ENCODE measurements at regions not wholly inside any gene's neighbourhood (a gene's known extent, or its start where the extent isn't known, plus 50 kb on each side); places are given as distances from the start of the nearest gene placed in this dataset.

- no peaks in the 10 kb centered on the region for H4K20me1 ChIP-seq (ENCODE audit: insufficient read depth, low read length)
- intact Hi-C loops (cut with micrococcal nuclease; ENCODE audit: unreplicated experiment), result no loop called here
- no peaks in the 10 kb centered on the region for H3K9me2 ChIP-seq (ENCODE audit: insufficient read depth, low read length)
- ChIA-PET CTCF (ENCODE audit: unreplicated experiment) (no interaction called here), POLR2A (no interaction called here)
- H3K4me2 ChIP-seq (ENCODE audit: low read length), result no peak overlapping the region
- no TSS peak for BruUV-seq (replicated peaks)
- DNase-seq (ENCODE audit: low spot score), result no peak
- H3K9me3 ChIP-seq (ENCODE audit: low read length), result no peaks in the 10 kb centered on the region
- H3K36me3 ChIP-seq (ENCODE audit: insufficient read depth, low read length), result no peaks in the 10 kb centered on the region
- H3K4me3 ChIP-seq (ENCODE audit: low read depth, low read length, poor library complexity, severe bottlenecking), result no peak overlapping the region
- H3K27ac ChIP-seq (ENCODE audit: low read depth, low read length, poor library complexity, severe bottlenecking), result no peak overlapping the region
- TF ChIP-seq EZH2phosphoT487 (IDR thresholded peaks at IDR 0.05; ENCODE audit: borderline replicate concordance, low read depth, low read length) (no peak), CTCF (conservative IDR thresholded peaks at IDR 0.05; ENCODE audit: low read length) (no peak)
- no peaks in the 10 kb centered on the region for H3K4me1 ChIP-seq (ENCODE audit: insufficient read depth, low read length, poor library complexity, severe bottlenecking)
- no peak overlapping the region for H2AFZ ChIP-seq (ENCODE audit: low read length)
- H3K79me2 ChIP-seq (ENCODE audit: insufficient read depth, low read depth, low read length), result no peaks in the 10 kb centered on the region
These were observed 232.8 kb upstream of the SALL1 start for GRCh38 chr16:51383909-51384308.

GRCh38 chr16:51382940-51383339 lies 231.9 kb upstream of the SALL1 start:
- POLR2A ChIA-PET, result no interaction called here

GRCh38 chr16:51382211-51382610 lies 231.1 kb upstream of the SALL1 start:
- POLR2A ChIA-PET, result no interaction called here
- H3K79me2 ChIP-seq (ENCODE audit: insufficient read depth, low read depth, low read length), result no peaks in the 10 kb centered on the region
- no peak for DNase-seq (ENCODE audit: low spot score)
- H3K4me1 ChIP-seq (ENCODE audit: insufficient read depth, low read length, poor library complexity, severe bottlenecking), result no peaks in the 10 kb centered on the region
- intact Hi-C loops (cut with micrococcal nuclease; ENCODE audit: unreplicated experiment), result no loop called here
- no TSS peak for BruUV-seq (replicated peaks)
- H3K27ac ChIP-seq (ENCODE audit: low read depth, low read length, poor library complexity, severe bottlenecking), result no peak overlapping the region
- CTCF ChIA-PET (ENCODE audit: unreplicated experiment), result no interaction called here
- H3K36me3 ChIP-seq (ENCODE audit: insufficient read depth, low read length), result no peaks in the 10 kb centered on the region
- no peak overlapping the region for H2AFZ ChIP-seq (ENCODE audit: low read length)
- H3K4me3 ChIP-seq (ENCODE audit: low read depth, low read length, poor library complexity, severe bottlenecking), result no peak overlapping the region
- no peaks in the 10 kb centered on the region for H3K9me3 ChIP-seq (ENCODE audit: low read length)
- TF ChIP-seq EZH2phosphoT487 (IDR thresholded peaks at IDR 0.05; ENCODE audit: borderline replicate concordance, low read depth, low read length), result no peak
- no peak for TF ChIP-seq CTCF (conservative IDR thresholded peaks at IDR 0.05; ENCODE audit: low read length)
- no peaks in the 10 kb centered on the region for H3K9me2 ChIP-seq (ENCODE audit: insufficient read depth, low read length)
- H3K4me2 ChIP-seq (ENCODE audit: low read length), result no peak overlapping the region
- H4K20me1 ChIP-seq (ENCODE audit: insufficient read depth, low read length), result no peaks in the 10 kb centered on the region

More at GRCh38 chr16:51382940-51383339, 231.9 kb upstream of the SALL1 start:
- CTCF ChIA-PET (ENCODE audit: unreplicated experiment), result no interaction called here
- Histone ChIP-seq H3K9me3 (ENCODE audit: low read length) (no peaks in the 10 kb centered on the region), H3K9me2 (ENCODE audit: insufficient read depth, low read length) (no peaks in the 10 kb centered on the region), H3K36me3 (ENCODE audit: insufficient read depth, low read length) (no peaks in the 10 kb centered on the region), H3K4me1 (ENCODE audit: insufficient read depth, low read length, poor library complexity, severe bottlenecking) (no peaks in the 10 kb centered on the region), H3K4me2 (ENCODE audit: low read length) (no peak overlapping the region), H4K20me1 (ENCODE audit: insufficient read depth, low read length) (no peaks in the 10 kb centered on the region), H2AFZ (ENCODE audit: low read length) (no peak overlapping the region), H3K4me3 (ENCODE audit: low read depth, low read length, poor library complexity, severe bottlenecking) (no peak overlapping the region), H3K27ac (ENCODE audit: low read depth, low read length, poor library complexity, severe bottlenecking) (no peak overlapping the region), H3K79me2 (ENCODE audit: insufficient read depth, low read depth, low read length) (no peaks in the 10 kb centered on the region)
- intact Hi-C loops (cut with micrococcal nuclease; ENCODE audit: unreplicated experiment), result no loop called here
- TF ChIP-seq CTCF (conservative IDR thresholded peaks at IDR 0.05; ENCODE audit: low read length), result no peak
- TF ChIP-seq EZH2phosphoT487 (IDR thresholded peaks at IDR 0.05; ENCODE audit: borderline replicate concordance, low read depth, low read length), result no peak
- no TSS peak for BruUV-seq (replicated peaks)
- no peak for DNase-seq (ENCODE audit: low spot score)

Data from OCI-LY7 (cell line).